DND-41 (cell line): ENCODE measurements at regions not wholly inside any gene's neighbourhood (a gene's known extent, or its start where the extent isn't known, plus 50 kb on each side); places are given as distances from the start of the nearest gene placed in this dataset.

Experiments
- ATAC-seq: fragments of 200-7000 bp; cut with Tn5 transposase; 3 replicates; pipeline ENCODE4 v1.9.1; 2021; ENCODE audit warnings: low read depth; ENCODE audit not compliant: insufficient read depth
- DNase-seq: peaks from one replicate; pipeline ENCODE4 v3.0.0-alpha.2; 2020
- H2AFZ ChIP-seq: 2 replicates; pipeline ENCODE4 v1.6.0; 2012; ENCODE audit warnings: low read depth, low read length
- H3K27ac ChIP-seq: 2 replicates; pipeline ENCODE4 v1.5.1; 2012; ENCODE audit warnings: low read length, inconsistent platforms
- H3K27me3 ChIP-seq: fragments of 200-600 bp; sonication (generic); 2 replicates; pipeline ENCODE4 v1.6.0; 2012; ENCODE audit warnings: low read length, mild to moderate bottlenecking, inconsistent platforms; ENCODE audit not compliant: insufficient read depth, poor library complexity
- H3K36me3 ChIP-seq: 2 replicates; pipeline ENCODE4 v1.5.1; 2012; ENCODE audit warnings: low read length, inconsistent platforms; ENCODE audit not compliant: insufficient read depth
- H3K4me1 ChIP-seq: 2 replicates; pipeline ENCODE4 v1.5.1; 2012; ENCODE audit warnings: mild to moderate bottlenecking, low read length; ENCODE audit not compliant: insufficient read depth
- H3K4me2 ChIP-seq: 2 replicates; pipeline ENCODE4 v1.6.0; 2012; ENCODE audit warnings: mild to moderate bottlenecking, moderate library complexity, low read length, inconsistent platforms; ENCODE audit not compliant: insufficient read depth
- H3K4me3 ChIP-seq, 2 experiments: fragments of 200-600 bp in 1 of 2; shearing (Covaris generic) in 1 of 2; 2 replicates each; pipeline ENCODE4 v1.5.1; 2012 to 2016; ENCODE audit warnings: inconsistent platforms in 2 of 2, low read length in 2 of 2, mild to moderate bottlenecking in 2 of 2, low read depth in 1 of 2, moderate library complexity in 1 of 2
- H3K79me2 ChIP-seq: 2 replicates; pipeline ENCODE4 v1.6.0; 2012; ENCODE audit warnings: low read length, inconsistent platforms; ENCODE audit not compliant: insufficient read depth
- H3K9ac ChIP-seq: 2 replicates; pipeline ENCODE4 v1.6.0; 2012; ENCODE audit warnings: low read depth, mild to moderate bottlenecking, inconsistent platforms, low read length, moderate library complexity
- H3K9me3 ChIP-seq: 2 replicates; pipeline ENCODE4 v1.5.1; 2012; ENCODE audit warnings: low read length, moderate library complexity, mild to moderate bottlenecking, inconsistent platforms; ENCODE audit not compliant: insufficient read depth, severe bottlenecking
- H4K20me1 ChIP-seq: 2 replicates; pipeline ENCODE4 v1.6.0; 2012; ENCODE audit warnings: low read length; ENCODE audit not compliant: insufficient read depth
- CTCF ChIP-seq: IDR thresholded peaks from 2 replicates; pipeline ENCODE4 v1.5.1; 2012; ENCODE audit warnings: borderline replicate concordance, low read length, moderate library complexity, mild to moderate bottlenecking; ENCODE audit not compliant: poor library complexity, severe bottlenecking; ENCODE audit errors: extremely low read depth
- EZH2 ChIP-seq: IDR thresholded peaks from 3 replicates; pipeline ENCODE4 v1.6.1; 2012; ENCODE audit warnings: borderline replicate concordance, low read depth, mild to moderate bottlenecking, moderate library complexity, low read length, inconsistent platforms; ENCODE audit not compliant: severe bottlenecking

- ATAC-seq (no peak), DNase-seq (no peak)
- Histone ChIP-seq H4K20me1 (no peaks in the 10 kb centered on the region), H3K36me3 (no peaks in the 10 kb centered on the region), H3K4me3 (no peak overlapping the region), H3K27me3 (no peaks in the 10 kb centered on the region), H3K79me2 (no peaks in the 10 kb centered on the region), H2AFZ (no peak overlapping the region), H3K9ac (no peak overlapping the region), H3K4me2 (no peak overlapping the region), H3K27ac (no peak overlapping the region), H3K9me3 (no peaks in the 10 kb centered on the region), H3K4me1 (no peaks in the 10 kb centered on the region)
- TF ChIP-seq EZH2 (no peak), CTCF (no peak)
Observed at GRCh38 chr2:52931660-52932059, 835.9 kb upstream of the CHAC2 start.

- TF ChIP-seq CTCF (no peak), EZH2 (no peak)
- Histone ChIP-seq H3K79me2 (no peaks in the 10 kb centered on the region), H3K4me2 (no peak overlapping the region), H3K27ac (no peak overlapping the region), H3K9ac (no peak overlapping the region), H2AFZ (no peak overlapping the region), H3K4me3 (no peak overlapping the region), H3K4me1 (no peaks in the 10 kb centered on the region), H3K27me3 (no peaks in the 10 kb centered on the region), H4K20me1 (no peaks in the 10 kb centered on the region), H3K9me3 (no peaks in the 10 kb centered on the region), H3K36me3 (no peaks in the 10 kb centered on the region)
- no peak for ATAC-seq
- no peak for DNase-seq
Observed at GRCh38 chr2:52929412-52929811, 838.2 kb upstream of the CHAC2 start.

GRCh38 chr2:52919673-52920072 is 847.9 kb upstream of the CHAC2 start:
- H2AFZ ChIP-seq, result no peak overlapping the region
- ATAC-seq (no peak), DNase-seq (no peak)
- no peak overlapping the region for H3K9ac ChIP-seq
- H3K79me2 ChIP-seq, result no peaks in the 10 kb centered on the region
- H3K4me2 ChIP-seq, result no peak overlapping the region
- H3K4me1 ChIP-seq, result no peaks in the 10 kb centered on the region
- no peak overlapping the region for H3K27ac ChIP-seq
- no peaks in the 10 kb centered on the region for H3K9me3 ChIP-seq
- H3K36me3 ChIP-seq, result no peaks in the 10 kb centered on the region
- no peaks in the 10 kb centered on the region for H4K20me1 ChIP-seq
- TF ChIP-seq EZH2 (no peak), CTCF (no peak)
- H3K27me3 ChIP-seq, result no peaks in the 10 kb centered on the region
- no peak overlapping the region for H3K4me3 ChIP-seq

- Histone ChIP-seq H3K79me2 (no peaks in the 10 kb centered on the region), H3K9me3 (no peaks in the 10 kb centered on the region), H3K27ac (no peak overlapping the region), H3K4me2 (no peak overlapping the region), H3K27me3 (no peaks in the 10 kb centered on the region), H3K4me1 (no peaks in the 10 kb centered on the region), H2AFZ (no peak overlapping the region), H4K20me1 (no peaks in the 10 kb centered on the region), H3K4me3 (no peak overlapping the region), H3K9ac (no peak overlapping the region), H3K36me3 (no peaks in the 10 kb centered on the region)
- ATAC-seq, result no peak
- DNase-seq, result no peak
- no peak for TF ChIP-seq EZH2
- no peak for TF ChIP-seq CTCF
Observed at GRCh38 chr2:52918551-52918950, 849.1 kb upstream of the CHAC2 start.
